OCI-LY1 (cell line): ENCODE measurements at regions not wholly inside any gene's neighbourhood (a gene's known extent, or its start where the extent isn't known, plus 50 kb on each side); places are given as distances from the start of the nearest gene placed in this dataset.
"Not testable (repeated sequence)": the region's sequence is repeated elsewhere in the genome, so short reads cannot be mapped to it uniquely, and the experiment has no call there.

ENCODE experiments used
- H2AFZ ChIP-seq: fragments of 200-600 bp; sonication (generic), shearing (Covaris generic); 2 replicates; pipeline ENCODE4 v1.6.0; 2014; ENCODE audit warnings: antibody characterized with exemption, mild to moderate bottlenecking, low read length
- H3F3A ChIP-seq: fragments of 200-600 bp; sonication (generic), shearing (Covaris generic); 2 replicates; pipeline ENCODE4 v1.6.0; 2014; ENCODE audit warnings: mild to moderate bottlenecking, antibody characterized with exemption, low read length, moderate library complexity; ENCODE audit not compliant: insufficient read depth
- H3K27ac ChIP-seq: fragments of 200-600 bp; sonication (generic); 2 replicates; pipeline ENCODE4 v1.5.1; 2014; ENCODE audit warnings: low read length, mixed run types, mild to moderate bottlenecking, low read depth; ENCODE audit not compliant: poor library complexity, severe bottlenecking
- H3K27me3 ChIP-seq: fragments of 200-600 bp; sonication (generic); 2 replicates; pipeline ENCODE4 v1.6.0; 2014; ENCODE audit warnings: antibody characterized with exemption, mild to moderate bottlenecking, low read length, moderate library complexity; ENCODE audit not compliant: insufficient read depth
- H3K36me3 ChIP-seq: fragments of 200-600 bp; sonication (generic); 2 replicates; pipeline ENCODE4 v1.6.1; 2014; ENCODE audit warnings: mild to moderate bottlenecking, antibody characterized with exemption, low read length, moderate library complexity, mixed read lengths; ENCODE audit not compliant: insufficient read depth
- H3K4me1 ChIP-seq: fragments of 200-600 bp; sonication (generic); 2 replicates; pipeline ENCODE4 v1.5.1; 2014; ENCODE audit warnings: mild to moderate bottlenecking, low read length, moderate library complexity; ENCODE audit not compliant: insufficient read depth, severe bottlenecking
- H3K4me2 ChIP-seq: fragments of 200-600 bp; sonication (generic), shearing (Covaris generic); 2 replicates; pipeline ENCODE4 v1.6.1; 2014; ENCODE audit warnings: low read length
- H3K4me3 ChIP-seq: fragments of 200-600 bp; sonication (generic); 2 replicates; pipeline ENCODE4 v1.5.1; 2014; ENCODE audit warnings: low read length, low read depth, mild to moderate bottlenecking, mixed read lengths; ENCODE audit not compliant: poor library complexity, severe bottlenecking
- H3K79me2 ChIP-seq: fragments of 200-600 bp; shearing (Covaris generic); 2 replicates; pipeline ENCODE4 v1.6.1; 2016; ENCODE audit warnings: mixed run types, low read length, mixed read lengths; ENCODE audit not compliant: insufficient read depth
- H3K9ac ChIP-seq: fragments of 200-600 bp; sonication (generic), shearing (Covaris generic); 2 replicates; pipeline ENCODE4 v1.6.1; 2014; ENCODE audit warnings: mild to moderate bottlenecking, low read length, mixed read lengths
- H3K9me2 ChIP-seq: fragments of 200-600 bp; sonication (generic), shearing (Covaris generic); 2 replicates; pipeline ENCODE4 v1.6.1; 2014; ENCODE audit warnings: low read depth, mild to moderate bottlenecking, low read length, mixed read lengths
- H3K9me3 ChIP-seq: fragments of 200-600 bp; shearing (Covaris generic); 2 replicates; pipeline ENCODE4 v1.6.1; 2014; ENCODE audit warnings: low read length, mixed read lengths
- H4K20me1 ChIP-seq: fragments of 200-600 bp; sonication (generic), shearing (Covaris generic); 2 replicates; pipeline ENCODE4 v1.6.0; 2016; ENCODE audit warnings: mild to moderate bottlenecking, low read length; ENCODE audit not compliant: insufficient read depth
- EZH2 ChIP-seq: fragments of 200-600 bp; sonication (generic), shearing (Covaris generic); IDR thresholded peaks from 2 replicates; pipeline ENCODE4 v1.8.0; 2017; ENCODE audit warnings: borderline replicate concordance, mixed run types, mild to moderate bottlenecking, antibody characterized with exemption, low read length, moderate library complexity, mixed read lengths
- TF ChIP-seq, protein P1 (sequence below): fragments of 200-600 bp; sonication (generic), shearing (Covaris generic); IDR thresholded peaks from 2 replicates; pipeline ENCODE4 v1.5.1; 2017; ENCODE audit warnings: mild to moderate bottlenecking, antibody characterized with exemption, low read length, moderate library complexity, mixed read lengths

DNA sequence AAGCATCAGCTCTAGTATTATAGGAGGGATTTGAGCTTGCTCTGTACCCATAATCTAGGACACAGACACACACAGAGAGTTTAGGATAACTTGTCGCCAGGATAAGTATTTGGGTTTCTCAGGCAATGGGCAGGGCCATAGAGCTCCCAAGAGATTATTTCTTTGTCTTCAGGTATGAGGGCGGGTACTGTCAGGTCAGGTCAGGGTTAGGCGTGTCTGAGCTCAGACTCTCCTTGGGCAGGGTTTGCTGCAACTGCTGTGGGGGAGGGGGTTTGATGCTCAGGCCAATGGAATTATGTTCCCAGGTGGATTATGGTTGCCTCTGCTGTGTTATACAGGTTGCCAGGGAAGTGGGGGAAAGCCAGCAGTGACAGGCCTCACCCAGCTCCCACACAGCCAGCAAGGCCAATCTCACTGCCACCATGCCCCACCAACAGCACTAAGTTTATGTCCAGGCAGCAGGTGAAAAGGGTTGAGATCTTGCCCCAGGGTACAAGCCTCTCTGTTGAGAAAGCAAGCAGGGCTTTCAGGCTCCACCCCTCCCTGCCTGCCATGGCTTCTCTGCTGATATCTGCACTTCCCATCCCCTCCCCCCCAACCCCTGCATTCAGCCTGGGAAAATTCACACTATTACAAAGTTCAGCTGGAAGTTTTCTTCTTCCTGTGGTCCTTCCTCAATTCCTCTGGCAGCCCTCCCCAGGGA, 101.3 kb downstream of the RRAGB start:
- Histone ChIP-seq H3K4me1 (no peaks in the 10 kb centered on the region), H3K4me2 (no peak overlapping the region), H3K9me2 (no peaks in the 10 kb centered on the region), H4K20me1 (no peaks in the 10 kb centered on the region), H3K27ac (no peak overlapping the region), H3K36me3 (no peaks in the 10 kb centered on the region), H3F3A (no peaks in the 10 kb centered on the region), H3K27me3 (no peaks in the 10 kb centered on the region), H3K4me3 (no peak overlapping the region), H3K9me3 (no peaks in the 10 kb centered on the region), H2AFZ (no peak overlapping the region), H3K9ac (no peak overlapping the region), H3K79me2 (no peaks in the 10 kb centered on the region)
- TF ChIP-seq, protein P1, sequence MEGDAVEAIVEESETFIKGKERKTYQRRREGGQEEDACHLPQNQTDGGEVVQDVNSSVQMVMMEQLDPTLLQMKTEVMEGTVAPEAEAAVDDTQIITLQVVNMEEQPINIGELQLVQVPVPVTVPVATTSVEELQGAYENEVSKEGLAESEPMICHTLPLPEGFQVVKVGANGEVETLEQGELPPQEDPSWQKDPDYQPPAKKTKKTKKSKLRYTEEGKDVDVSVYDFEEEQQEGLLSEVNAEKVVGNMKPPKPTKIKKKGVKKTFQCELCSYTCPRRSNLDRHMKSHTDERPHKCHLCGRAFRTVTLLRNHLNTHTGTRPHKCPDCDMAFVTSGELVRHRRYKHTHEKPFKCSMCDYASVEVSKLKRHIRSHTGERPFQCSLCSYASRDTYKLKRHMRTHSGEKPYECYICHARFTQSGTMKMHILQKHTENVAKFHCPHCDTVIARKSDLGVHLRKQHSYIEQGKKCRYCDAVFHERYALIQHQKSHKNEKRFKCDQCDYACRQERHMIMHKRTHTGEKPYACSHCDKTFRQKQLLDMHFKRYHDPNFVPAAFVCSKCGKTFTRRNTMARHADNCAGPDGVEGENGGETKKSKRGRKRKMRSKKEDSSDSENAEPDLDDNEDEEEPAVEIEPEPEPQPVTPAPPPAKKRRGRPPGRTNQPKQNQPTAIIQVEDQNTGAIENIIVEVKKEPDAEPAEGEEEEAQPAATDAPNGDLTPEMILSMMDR, result no peak
- no peak for TF ChIP-seq EZH2

DNA sequence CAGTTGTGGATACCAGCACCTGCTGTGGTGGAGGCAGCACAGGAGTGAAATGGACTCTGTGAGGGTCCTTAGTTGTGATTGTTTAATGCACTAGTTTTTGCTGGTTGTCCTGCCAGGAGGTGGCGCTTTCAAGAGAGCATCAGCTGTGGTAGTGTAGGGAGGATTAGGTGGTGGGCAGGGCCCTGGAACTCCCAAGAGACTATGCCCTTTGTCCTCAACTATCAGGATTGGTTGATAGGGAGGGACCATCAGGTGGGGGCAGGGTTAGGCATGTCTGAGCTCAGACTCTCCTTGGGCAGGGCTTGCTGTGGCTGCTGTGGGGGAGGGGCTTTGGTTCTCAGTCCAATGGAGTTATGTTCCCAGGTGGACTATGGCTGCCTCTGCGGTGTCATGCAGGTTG, 121.9 kb downstream of the RRAGB start:
- no peak overlapping the region for H3K4me3 ChIP-seq
- no peak overlapping the region for H3K4me2 ChIP-seq
- H3K4me1 ChIP-seq, result no peaks in the 10 kb centered on the region
- no peaks in the 10 kb centered on the region for H3K9me2 ChIP-seq
- TF ChIP-seq, protein P1, result peak; percentile 22; the same call in 1 of the 2 replicates
- no peak for TF ChIP-seq EZH2
- H2AFZ ChIP-seq, result no peak overlapping the region
- no peaks in the 10 kb centered on the region for H4K20me1 ChIP-seq
- no peaks in the 10 kb centered on the region for H3K27me3 ChIP-seq
- no peaks in the 10 kb centered on the region for H3K9me3 ChIP-seq
- H3F3A ChIP-seq, result no peaks in the 10 kb centered on the region
- no peaks in the 10 kb centered on the region for H3K79me2 ChIP-seq
- no peak overlapping the region for H3K27ac ChIP-seq
- H3K36me3 ChIP-seq, result no peaks in the 10 kb centered on the region
- H3K9ac ChIP-seq, result no peak overlapping the region

DNA sequence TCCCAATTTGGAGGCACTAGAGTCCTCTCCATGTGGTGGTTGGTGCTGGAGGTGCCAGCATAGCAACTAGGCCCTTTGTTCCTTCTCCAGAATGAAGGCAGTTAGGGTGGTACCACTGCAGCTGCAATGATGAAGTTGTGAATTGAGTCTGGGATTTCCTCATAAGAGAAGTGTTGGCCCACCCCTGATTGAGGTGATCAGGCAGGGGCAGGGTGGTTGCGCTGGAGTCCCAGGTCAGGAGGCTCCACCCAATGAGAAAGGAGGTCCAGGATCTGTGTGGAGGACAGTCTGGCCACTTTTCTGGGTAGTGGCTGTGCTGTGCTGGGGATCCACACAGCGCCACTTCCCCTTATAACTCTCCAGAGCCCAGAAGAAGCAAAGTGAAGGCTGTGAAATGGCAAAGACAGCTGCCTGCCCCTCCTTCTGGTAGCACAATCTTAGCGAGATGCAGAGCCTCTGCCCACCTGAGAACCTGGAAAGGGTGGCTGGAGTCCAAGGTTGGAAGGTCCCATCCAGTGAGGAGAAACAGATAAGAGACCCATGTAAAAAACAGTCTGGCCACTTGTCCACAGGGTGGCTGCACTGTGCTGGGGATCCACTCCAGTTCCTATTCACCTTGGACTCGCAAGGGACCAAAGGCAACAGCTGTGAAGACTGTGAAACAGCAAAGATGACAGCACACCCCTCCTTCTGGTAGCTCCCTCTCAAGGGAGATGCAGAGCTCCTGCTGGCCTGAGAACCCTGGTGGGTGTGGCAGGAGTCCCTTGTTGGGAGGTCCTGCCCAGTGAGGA, 124.6 kb downstream of the RRAGB start:
- no peak overlapping the region for H3K4me2 ChIP-seq
- no peaks in the 10 kb centered on the region for H4K20me1 ChIP-seq
- H3K27me3 ChIP-seq, result no peaks in the 10 kb centered on the region
- no peak overlapping the region for H3K9ac ChIP-seq
- no peaks in the 10 kb centered on the region for H3K9me3 ChIP-seq
- H3K4me3 ChIP-seq, result no peak overlapping the region
- no peaks in the 10 kb centered on the region for H3K79me2 ChIP-seq
- H3F3A ChIP-seq, result no peaks in the 10 kb centered on the region
- H3K36me3 ChIP-seq, result no peaks in the 10 kb centered on the region
- no peaks in the 10 kb centered on the region for H3K9me2 ChIP-seq
- TF ChIP-seq EZH2, result no peak
- TF ChIP-seq, protein P1, result no peak
- H3K27ac ChIP-seq, result no peak overlapping the region
- H2AFZ ChIP-seq, result no peak overlapping the region
- no peaks in the 10 kb centered on the region for H3K4me1 ChIP-seq

DNA sequence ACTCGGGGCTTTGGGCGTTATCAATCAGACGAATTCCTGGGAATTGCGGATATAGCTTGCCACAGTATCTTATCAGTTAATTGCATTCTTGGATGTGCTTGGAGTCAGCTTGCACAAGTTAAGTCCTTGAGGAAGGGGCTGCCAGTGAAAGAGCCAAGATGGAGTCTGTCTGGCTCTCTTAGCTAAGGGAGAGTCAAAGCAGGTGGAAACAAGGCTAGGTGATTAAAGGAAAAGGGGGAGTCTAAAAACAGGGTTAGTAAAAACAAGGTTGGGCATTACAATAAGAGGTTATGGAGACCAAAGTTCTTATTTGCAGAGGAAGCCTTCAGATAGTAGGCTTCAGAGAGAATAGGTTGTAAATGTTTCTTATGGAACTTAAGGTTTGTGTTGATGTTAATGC, 149.2 kb downstream of the RRAGB start:
- H3K27ac ChIP-seq, H2AFZ ChIP-seq, H3F3A ChIP-seq, H3K4me1 ChIP-seq, H3K79me2 ChIP-seq, H4K20me1 ChIP-seq, H3K9me2 ChIP-seq, H3K4me3 ChIP-seq, H3K27me3 ChIP-seq, H3K9ac ChIP-seq, H3K4me2 ChIP-seq, H3K9me3 ChIP-seq, H3K36me3 ChIP-seq: not testable (repeated sequence)
